Astrocyte (in vitro differentiated cells and primary cell): ENCODE measurements at regions not wholly inside any gene's neighbourhood (a gene's known extent, or its start where the extent isn't known, plus 50 kb on each side); places are given as distances from the start of the nearest gene placed in this dataset.

Experiments
- CTCF ChIP-seq: IDR thresholded peaks from 2 replicates; pipeline ENCODE4 v1.5.1; 2011; ENCODE audit warnings: low read depth, mild to moderate bottlenecking, inconsistent platforms, low read length, moderate library complexity; ENCODE audit not compliant: insufficient read depth
- EZH2 ChIP-seq: IDR thresholded peaks from 2 replicates; pipeline ENCODE4 v1.6.1; 2012; ENCODE audit warnings: mild to moderate bottlenecking, low read length, inconsistent platforms; ENCODE audit not compliant: insufficient read depth

GRCh38 chr1:87218618-87219017 is 110.1 kb upstream of the LMO4 start:
- TF ChIP-seq CTCF (no peak), EZH2 (no peak)
